WTC11 (cell line): ENCODE measurements at regions not wholly inside any gene's neighbourhood (a gene's known extent, or its start where the extent isn't known, plus 50 kb on each side); places are given as distances from the start of the nearest gene placed in this dataset.

Experiments used
- ESRRA ChIP-seq: sonication (generic); formaldehyde crosslinking; IDR thresholded peaks from 2 replicates; pipeline ENCODE4 v1.8.1; 2022; ENCODE audit warnings: mild to moderate bottlenecking, missing genetic modification reagents, borderline replicate concordance
- IRF1 ChIP-seq: sonication (generic); formaldehyde crosslinking; IDR thresholded peaks from 2 replicates; pipeline ENCODE4 v1.8.0; 2023; ENCODE audit warnings: missing genetic modification reagents
- MXD4 ChIP-seq: fragments of 250-450 bp; sonication (Bioruptor Pico); IDR thresholded peaks from 2 replicates; pipeline ENCODE4 v1.8.0; 2021; ENCODE audit warnings: mild to moderate bottlenecking, moderate library complexity, borderline replicate concordance
- NFYB ChIP-seq: sonication (generic); formaldehyde crosslinking; conservative IDR thresholded peaks from 2 replicates; pipeline ENCODE4 v1.8.0; 2022; ENCODE audit warnings: low read depth, missing genetic modification reagents
- TF ChIP-seq, protein P1 (sequence below): fragments of 200-600 bp; IDR thresholded peaks from 2 replicates; pipeline ENCODE4 v1.8.0; 2022; ENCODE audit warnings: antibody characterized with exemption
- TF ChIP-seq, protein P2 (sequence below): sonication (generic); formaldehyde crosslinking; IDR thresholded peaks from 2 replicates; pipeline ENCODE4 v1.8.0; 2022; ENCODE audit warnings: mild to moderate bottlenecking, missing genetic modification reagents

GRCh38 chr16:5415123-5415522, 317.5 kb upstream of the EEF2KMT start:
- TF ChIP-seq, protein P1, sequence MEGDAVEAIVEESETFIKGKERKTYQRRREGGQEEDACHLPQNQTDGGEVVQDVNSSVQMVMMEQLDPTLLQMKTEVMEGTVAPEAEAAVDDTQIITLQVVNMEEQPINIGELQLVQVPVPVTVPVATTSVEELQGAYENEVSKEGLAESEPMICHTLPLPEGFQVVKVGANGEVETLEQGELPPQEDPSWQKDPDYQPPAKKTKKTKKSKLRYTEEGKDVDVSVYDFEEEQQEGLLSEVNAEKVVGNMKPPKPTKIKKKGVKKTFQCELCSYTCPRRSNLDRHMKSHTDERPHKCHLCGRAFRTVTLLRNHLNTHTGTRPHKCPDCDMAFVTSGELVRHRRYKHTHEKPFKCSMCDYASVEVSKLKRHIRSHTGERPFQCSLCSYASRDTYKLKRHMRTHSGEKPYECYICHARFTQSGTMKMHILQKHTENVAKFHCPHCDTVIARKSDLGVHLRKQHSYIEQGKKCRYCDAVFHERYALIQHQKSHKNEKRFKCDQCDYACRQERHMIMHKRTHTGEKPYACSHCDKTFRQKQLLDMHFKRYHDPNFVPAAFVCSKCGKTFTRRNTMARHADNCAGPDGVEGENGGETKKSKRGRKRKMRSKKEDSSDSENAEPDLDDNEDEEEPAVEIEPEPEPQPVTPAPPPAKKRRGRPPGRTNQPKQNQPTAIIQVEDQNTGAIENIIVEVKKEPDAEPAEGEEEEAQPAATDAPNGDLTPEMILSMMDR: no peak
- TF ChIP-seq MXD4 (CRISPR knock-in tag) (no peak), IRF1 (CRISPR knock-in tag) (no peak), ESRRA (CRISPR knock-in tag) (no peak), NFYB (CRISPR knock-in tag) (no peak)
- TF ChIP-seq, protein P2, sequence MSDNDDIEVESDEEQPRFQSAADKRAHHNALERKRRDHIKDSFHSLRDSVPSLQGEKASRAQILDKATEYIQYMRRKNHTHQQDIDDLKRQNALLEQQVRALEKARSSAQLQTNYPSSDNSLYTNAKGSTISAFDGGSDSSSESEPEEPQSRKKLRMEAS (CRISPR knock-in tag): no peak
